GM23338 (cell line): ENCODE measurements at regions not wholly inside any gene's neighbourhood (a gene's known extent, or its start where the extent isn't known, plus 50 kb on each side); places are given as distances from the start of the nearest gene placed in this dataset.

Source experiments
- ATAC-seq: fragments of 200-7000 bp; cut with Tn5 transposase; 3 replicates; pipeline ENCODE4 v1.9.1; 2020
- DNase-seq: peaks from one replicate; pipeline ENCODE4 v3.0.0-alpha.2; 2015; ENCODE audit warnings: low spot score
- H2AFZ ChIP-seq: fragments of 200-600 bp; sonication (generic); 2 replicates; pipeline ENCODE4 v1.8.0; 2016; ENCODE audit warnings: antibody characterized with exemption, mild to moderate bottlenecking, moderate library complexity
- H3F3A ChIP-seq: fragments of 200-600 bp; sonication (generic); replicated peaks from 2 replicates; pipeline ENCODE4 v1.8.0; 2017; ENCODE audit warnings: antibody characterized with exemption, mixed run types, low read depth
- H3K27ac ChIP-seq: fragments of 200-600 bp; sonication (generic); 2 replicates; pipeline ENCODE4 v1.6.1; 2016; ENCODE audit warnings: low read depth
- H3K27me3 ChIP-seq: fragments of 200-600 bp; sonication (generic); 2 replicates; pipeline ENCODE4 v1.8.0; 2016; ENCODE audit warnings: mild to moderate bottlenecking, mixed run types, moderate library complexity; ENCODE audit not compliant: insufficient read depth
- H3K36me3 ChIP-seq: fragments of 200-600 bp; sonication (generic); 2 replicates; pipeline ENCODE4 v1.8.0; 2016; ENCODE audit warnings: mild to moderate bottlenecking; ENCODE audit not compliant: insufficient read depth
- H3K4me1 ChIP-seq: fragments of 200-600 bp; sonication (generic); 2 replicates; pipeline ENCODE4 v1.8.0; 2016; ENCODE audit warnings: mild to moderate bottlenecking, moderate library complexity; ENCODE audit not compliant: insufficient read depth
- H3K4me2 ChIP-seq: fragments of 200-600 bp; sonication (generic); 2 replicates; pipeline ENCODE4 v1.7.1; 2017; ENCODE audit warnings: mixed run types
- H3K4me3 ChIP-seq: fragments of 200-600 bp; sonication (generic); 2 replicates; pipeline ENCODE4 v1.6.1; 2016; ENCODE audit warnings: mixed run types
- H3K79me2 ChIP-seq: fragments of 200-600 bp; sonication (generic); replicated peaks from 2 replicates; pipeline ENCODE4 v1.8.0; 2017; ENCODE audit warnings: mild to moderate bottlenecking; ENCODE audit not compliant: insufficient read depth
- H3K9me2 ChIP-seq: fragments of 200-600 bp; sonication (generic); 2 replicates; pipeline ENCODE4 v1.8.0; 2017; ENCODE audit not compliant: insufficient read depth
- H4K20me1 ChIP-seq: fragments of 200-600 bp; sonication (generic); replicated peaks from 2 replicates; pipeline ENCODE4 v1.8.0; 2017; ENCODE audit warnings: mild to moderate bottlenecking; ENCODE audit not compliant: insufficient read depth
- H3K27ac Mint-ChIP-seq: 2 replicates; pipeline ENCODE4 v1.8.0; 2020; ENCODE audit warnings: inconsistent platforms, mild to moderate bottlenecking, moderate library complexity, mixed read lengths
- H3K27me3 Mint-ChIP-seq: 3 replicates; pipeline ENCODE4 v1.8.0; 2022; ENCODE audit warnings: low read depth, mild to moderate bottlenecking, moderate library complexity, mixed read lengths, inconsistent platforms; ENCODE audit not compliant: insufficient read depth, poor library complexity
- H3K36me3 Mint-ChIP-seq: 3 replicates; pipeline ENCODE4 v1.8.0; 2021; ENCODE audit warnings: low read depth, mild to moderate bottlenecking, inconsistent platforms, moderate library complexity, mixed read lengths
- H3K4me1 Mint-ChIP-seq: 3 replicates; pipeline ENCODE4 v1.8.0; 2020; ENCODE audit warnings: mild to moderate bottlenecking, inconsistent platforms, mixed read lengths
- H3K4me3 Mint-ChIP-seq: 3 replicates; pipeline ENCODE4 v1.8.0; 2021; ENCODE audit warnings: moderate library complexity, mild to moderate bottlenecking, inconsistent platforms, mixed read lengths
- H3K9me3 Mint-ChIP-seq: 3 replicates; pipeline ENCODE4 v1.8.0; 2020; ENCODE audit warnings: moderate library complexity, mild to moderate bottlenecking, inconsistent platforms, mixed read lengths
- CREB1 ChIP-seq: fragments of 250-450 bp; sonication (Bioruptor Pico); IDR thresholded peaks from 2 replicates; pipeline ENCODE4 v1.5.0; 2020; ENCODE audit warnings: low read depth, mild to moderate bottlenecking, moderate library complexity
- EZH2 ChIP-seq: fragments of 200-600 bp; sonication (generic); IDR thresholded peaks from one replicate; pipeline ENCODE4 v1.8.0; 2017; ENCODE audit warnings: antibody characterized with exemption, mild to moderate bottlenecking, low read depth; ENCODE audit not compliant: unreplicated experiment
- EZH2phosphoT487 ChIP-seq: fragments of 200-600 bp; sonication (generic); IDR thresholded peaks from one replicate; pipeline ENCODE4 v1.8.1; 2018; ENCODE audit warnings: antibody characterized with exemption; ENCODE audit not compliant: unreplicated experiment
- JUNB ChIP-seq: IDR thresholded peaks from one replicate; pipeline ENCODE4 v1.6.1; 2016; ENCODE audit warnings: antibody characterized with exemption; ENCODE audit not compliant: unreplicated experiment
- NANOG ChIP-seq: IDR thresholded peaks from 2 replicates; pipeline ENCODE4 v1.6.1; 2016; ENCODE audit warnings: antibody characterized with exemption, borderline replicate concordance
- POLR2AphosphoS5 ChIP-seq: IDR thresholded peaks from 2 replicates; pipeline ENCODE4 v1.6.1; 2016; ENCODE audit warnings: antibody characterized with exemption, low read depth
- STAT1 ChIP-seq: IDR thresholded peaks from one replicate; pipeline ENCODE4 v1.6.1; 2016; ENCODE audit warnings: antibody characterized with exemption; ENCODE audit not compliant: unreplicated experiment
- ZNF114 ChIP-seq: fragments of 250-450 bp; sonication (Bioruptor Pico); IDR thresholded peaks from 2 replicates; pipeline ENCODE4 v1.5.0; 2020; ENCODE audit warnings: mild to moderate bottlenecking, moderate library complexity
- ZNF331 ChIP-seq: fragments of 250-450 bp; sonication (Bioruptor Pico); IDR thresholded peaks from 2 replicates; pipeline ENCODE4 v1.5.0; 2020; ENCODE audit warnings: low read depth, mild to moderate bottlenecking, moderate library complexity
- TF ChIP-seq, protein P1 (sequence below): IDR thresholded peaks from 2 replicates; pipeline ENCODE4 v1.6.1; 2016; ENCODE audit warnings: antibody characterized with exemption
- TF ChIP-seq, protein P2 (sequence below), 2 experiments: fragments of 200-600 bp in 1 of 2; sonication (generic) in 1 of 2; conservative IDR thresholded peaks; 2 replicates each; pipeline versions ENCODE4 v1.5.1 to v1.6.1; 2016 to 2017; ENCODE audit warnings: antibody characterized with exemption in 2 of 2, low read depth in 2 of 2, mild to moderate bottlenecking in 2 of 2, moderate library complexity in 1 of 2
- TF ChIP-seq, protein P3 (sequence below): fragments of 250-450 bp; sonication (Bioruptor Pico); IDR thresholded peaks from 2 replicates; pipeline ENCODE4 v1.5.0; 2020; ENCODE audit warnings: mild to moderate bottlenecking, moderate library complexity
- TF ChIP-seq, protein P4 (sequence below): IDR thresholded peaks from one replicate; pipeline ENCODE4 v1.6.1; 2018; ENCODE audit warnings: antibody characterized with exemption; ENCODE audit not compliant: unreplicated experiment

DNA sequence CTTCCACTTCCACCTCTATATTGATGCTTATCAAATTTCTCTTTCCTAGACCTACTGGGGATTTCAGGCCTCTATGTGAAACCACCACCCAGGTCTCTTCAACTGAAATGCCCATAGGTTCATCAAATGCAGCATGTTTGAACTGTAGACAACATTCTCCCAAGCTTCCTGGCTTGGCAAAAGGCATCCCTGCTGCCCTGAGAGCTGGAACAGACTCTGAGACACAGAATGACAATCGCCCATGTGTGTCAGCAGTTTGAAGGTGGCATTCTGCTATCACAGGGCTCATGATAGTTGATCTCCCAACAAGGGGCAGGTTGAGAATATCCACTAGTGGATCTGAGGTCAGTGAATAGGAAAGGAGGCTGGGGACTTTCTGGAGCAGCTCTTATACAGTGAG is 200.7 kb downstream of the RPLP1 start:
- no peak for TF ChIP-seq ZNF114 (CRISPR knock-in tag)
- no peak for TF ChIP-seq CREB1 (CRISPR knock-in tag)
- no peak for TF ChIP-seq EZH2
- TF ChIP-seq, protein P1, sequence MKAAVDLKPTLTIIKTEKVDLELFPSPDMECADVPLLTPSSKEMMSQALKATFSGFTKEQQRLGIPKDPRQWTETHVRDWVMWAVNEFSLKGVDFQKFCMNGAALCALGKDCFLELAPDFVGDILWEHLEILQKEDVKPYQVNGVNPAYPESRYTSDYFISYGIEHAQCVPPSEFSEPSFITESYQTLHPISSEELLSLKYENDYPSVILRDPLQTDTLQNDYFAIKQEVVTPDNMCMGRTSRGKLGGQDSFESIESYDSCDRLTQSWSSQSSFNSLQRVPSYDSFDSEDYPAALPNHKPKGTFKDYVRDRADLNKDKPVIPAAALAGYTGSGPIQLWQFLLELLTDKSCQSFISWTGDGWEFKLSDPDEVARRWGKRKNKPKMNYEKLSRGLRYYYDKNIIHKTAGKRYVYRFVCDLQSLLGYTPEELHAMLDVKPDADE: no peak
- TF ChIP-seq EZH2phosphoT487: no peak
- no peak for TF ChIP-seq NANOG
- TF ChIP-seq JUNB: no peak
- TF ChIP-seq STAT1: no peak
- TF ChIP-seq POLR2AphosphoS5: no peak
- TF ChIP-seq, protein P2, sequence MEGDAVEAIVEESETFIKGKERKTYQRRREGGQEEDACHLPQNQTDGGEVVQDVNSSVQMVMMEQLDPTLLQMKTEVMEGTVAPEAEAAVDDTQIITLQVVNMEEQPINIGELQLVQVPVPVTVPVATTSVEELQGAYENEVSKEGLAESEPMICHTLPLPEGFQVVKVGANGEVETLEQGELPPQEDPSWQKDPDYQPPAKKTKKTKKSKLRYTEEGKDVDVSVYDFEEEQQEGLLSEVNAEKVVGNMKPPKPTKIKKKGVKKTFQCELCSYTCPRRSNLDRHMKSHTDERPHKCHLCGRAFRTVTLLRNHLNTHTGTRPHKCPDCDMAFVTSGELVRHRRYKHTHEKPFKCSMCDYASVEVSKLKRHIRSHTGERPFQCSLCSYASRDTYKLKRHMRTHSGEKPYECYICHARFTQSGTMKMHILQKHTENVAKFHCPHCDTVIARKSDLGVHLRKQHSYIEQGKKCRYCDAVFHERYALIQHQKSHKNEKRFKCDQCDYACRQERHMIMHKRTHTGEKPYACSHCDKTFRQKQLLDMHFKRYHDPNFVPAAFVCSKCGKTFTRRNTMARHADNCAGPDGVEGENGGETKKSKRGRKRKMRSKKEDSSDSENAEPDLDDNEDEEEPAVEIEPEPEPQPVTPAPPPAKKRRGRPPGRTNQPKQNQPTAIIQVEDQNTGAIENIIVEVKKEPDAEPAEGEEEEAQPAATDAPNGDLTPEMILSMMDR (conservative IDR thresholded peaks at IDR 0.05; ENCODE audit: low read depth in 2 of 2): no peak
- TF ChIP-seq ZNF331 (CRISPR knock-in tag): no peak
- TF ChIP-seq, protein P3, sequence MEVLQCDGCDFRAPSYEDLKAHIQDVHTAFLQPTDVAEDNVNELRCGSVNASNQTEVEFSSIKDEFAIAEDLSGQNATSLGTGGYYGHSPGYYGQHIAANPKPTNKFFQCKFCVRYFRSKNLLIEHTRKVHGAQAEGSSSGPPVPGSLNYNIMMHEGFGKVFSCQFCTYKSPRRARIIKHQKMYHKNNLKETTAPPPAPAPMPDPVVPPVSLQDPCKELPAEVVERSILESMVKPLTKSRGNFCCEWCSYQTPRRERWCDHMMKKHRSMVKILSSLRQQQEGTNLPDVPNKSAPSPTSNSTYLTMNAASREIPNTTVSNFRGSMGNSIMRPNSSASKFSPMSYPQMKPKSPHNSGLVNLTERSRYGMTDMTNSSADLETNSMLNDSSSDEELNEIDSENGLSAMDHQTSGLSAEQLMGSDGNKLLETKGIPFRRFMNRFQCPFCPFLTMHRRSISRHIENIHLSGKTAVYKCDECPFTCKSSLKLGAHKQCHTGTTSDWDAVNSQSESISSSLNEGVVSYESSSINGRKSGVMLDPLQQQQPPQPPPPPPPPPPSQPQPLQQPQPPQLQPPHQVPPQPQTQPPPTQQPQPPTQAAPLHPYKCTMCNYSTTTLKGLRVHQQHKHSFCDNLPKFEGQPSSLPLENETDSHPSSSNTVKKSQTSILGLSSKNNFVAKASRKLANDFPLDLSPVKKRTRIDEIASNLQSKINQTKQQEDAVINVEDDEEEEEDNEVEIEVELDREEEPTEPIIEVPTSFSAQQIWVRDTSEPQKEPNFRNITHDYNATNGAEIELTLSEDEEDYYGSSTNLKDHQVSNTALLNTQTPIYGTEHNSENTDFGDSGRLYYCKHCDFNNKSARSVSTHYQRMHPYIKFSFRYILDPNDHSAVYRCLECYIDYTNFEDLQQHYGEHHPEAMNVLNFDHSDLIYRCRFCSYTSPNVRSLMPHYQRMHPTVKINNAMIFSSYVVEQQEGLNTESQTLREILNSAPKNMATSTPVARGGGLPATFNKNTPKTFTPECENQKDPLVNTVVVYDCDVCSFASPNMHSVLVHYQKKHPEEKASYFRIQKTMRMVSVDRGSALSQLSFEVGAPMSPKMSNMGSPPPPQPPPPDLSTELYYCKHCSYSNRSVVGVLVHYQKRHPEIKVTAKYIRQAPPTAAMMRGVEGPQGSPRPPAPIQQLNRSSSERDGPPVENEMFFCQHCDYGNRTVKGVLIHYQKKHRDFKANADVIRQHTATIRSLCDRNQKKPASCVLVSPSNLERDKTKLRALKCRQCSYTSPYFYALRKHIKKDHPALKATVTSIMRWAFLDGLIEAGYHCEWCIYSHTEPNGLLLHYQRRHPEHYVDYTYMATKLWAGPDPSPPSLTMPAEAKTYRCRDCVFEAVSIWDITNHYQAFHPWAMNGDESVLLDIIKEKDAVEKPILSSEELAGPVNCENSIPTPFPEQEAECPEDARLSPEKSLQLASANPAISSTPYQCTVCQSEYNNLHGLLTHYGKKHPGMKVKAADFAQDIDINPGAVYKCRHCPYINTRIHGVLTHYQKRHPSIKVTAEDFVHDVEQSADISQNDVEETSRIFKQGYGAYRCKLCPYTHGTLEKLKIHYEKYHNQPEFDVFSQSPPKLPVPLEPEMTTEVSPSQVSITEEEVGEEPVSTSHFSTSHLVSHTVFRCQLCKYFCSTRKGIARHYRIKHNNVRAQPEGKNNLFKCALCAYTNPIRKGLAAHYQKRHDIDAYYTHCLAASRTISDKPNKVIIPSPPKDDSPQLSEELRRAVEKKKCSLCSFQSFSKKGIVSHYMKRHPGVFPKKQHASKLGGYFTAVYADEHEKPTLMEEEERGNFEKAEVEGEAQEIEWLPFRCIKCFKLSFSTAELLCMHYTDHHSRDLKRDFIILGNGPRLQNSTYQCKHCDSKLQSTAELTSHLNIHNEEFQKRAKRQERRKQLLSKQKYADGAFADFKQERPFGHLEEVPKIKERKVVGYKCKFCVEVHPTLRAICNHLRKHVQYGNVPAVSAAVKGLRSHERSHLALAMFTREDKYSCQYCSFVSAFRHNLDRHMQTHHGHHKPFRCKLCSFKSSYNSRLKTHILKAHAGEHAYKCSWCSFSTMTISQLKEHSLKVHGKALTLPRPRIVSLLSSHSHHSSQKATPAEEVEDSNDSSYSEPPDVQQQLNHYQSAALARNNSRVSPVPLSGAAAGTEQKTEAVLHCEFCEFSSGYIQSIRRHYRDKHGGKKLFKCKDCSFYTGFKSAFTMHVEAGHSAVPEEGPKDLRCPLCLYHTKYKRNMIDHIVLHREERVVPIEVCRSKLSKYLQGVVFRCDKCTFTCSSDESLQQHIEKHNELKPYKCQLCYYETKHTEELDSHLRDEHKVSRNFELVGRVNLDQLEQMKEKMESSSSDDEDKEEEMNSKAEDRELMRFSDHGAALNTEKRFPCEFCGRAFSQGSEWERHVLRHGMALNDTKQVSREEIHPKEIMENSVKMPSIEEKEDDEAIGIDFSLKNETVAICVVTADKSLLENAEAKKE: no peak
- TF ChIP-seq, protein P4, sequence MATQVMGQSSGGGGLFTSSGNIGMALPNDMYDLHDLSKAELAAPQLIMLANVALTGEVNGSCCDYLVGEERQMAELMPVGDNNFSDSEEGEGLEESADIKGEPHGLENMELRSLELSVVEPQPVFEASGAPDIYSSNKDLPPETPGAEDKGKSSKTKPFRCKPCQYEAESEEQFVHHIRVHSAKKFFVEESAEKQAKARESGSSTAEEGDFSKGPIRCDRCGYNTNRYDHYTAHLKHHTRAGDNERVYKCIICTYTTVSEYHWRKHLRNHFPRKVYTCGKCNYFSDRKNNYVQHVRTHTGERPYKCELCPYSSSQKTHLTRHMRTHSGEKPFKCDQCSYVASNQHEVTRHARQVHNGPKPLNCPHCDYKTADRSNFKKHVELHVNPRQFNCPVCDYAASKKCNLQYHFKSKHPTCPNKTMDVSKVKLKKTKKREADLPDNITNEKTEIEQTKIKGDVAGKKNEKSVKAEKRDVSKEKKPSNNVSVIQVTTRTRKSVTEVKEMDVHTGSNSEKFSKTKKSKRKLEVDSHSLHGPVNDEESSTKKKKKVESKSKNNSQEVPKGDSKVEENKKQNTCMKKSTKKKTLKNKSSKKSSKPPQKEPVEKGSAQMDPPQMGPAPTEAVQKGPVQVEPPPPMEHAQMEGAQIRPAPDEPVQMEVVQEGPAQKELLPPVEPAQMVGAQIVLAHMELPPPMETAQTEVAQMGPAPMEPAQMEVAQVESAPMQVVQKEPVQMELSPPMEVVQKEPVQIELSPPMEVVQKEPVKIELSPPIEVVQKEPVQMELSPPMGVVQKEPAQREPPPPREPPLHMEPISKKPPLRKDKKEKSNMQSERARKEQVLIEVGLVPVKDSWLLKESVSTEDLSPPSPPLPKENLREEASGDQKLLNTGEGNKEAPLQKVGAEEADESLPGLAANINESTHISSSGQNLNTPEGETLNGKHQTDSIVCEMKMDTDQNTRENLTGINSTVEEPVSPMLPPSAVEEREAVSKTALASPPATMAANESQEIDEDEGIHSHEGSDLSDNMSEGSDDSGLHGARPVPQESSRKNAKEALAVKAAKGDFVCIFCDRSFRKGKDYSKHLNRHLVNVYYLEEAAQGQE: no peak
- H3K27ac ChIP-seq: no peak overlapping the region
- H3K9me2 ChIP-seq: no peaks in the 10 kb centered on the region
- no peak for ATAC-seq
- no peaks in the 10 kb centered on the region for H3F3A ChIP-seq
- H3K27me3 ChIP-seq: no peaks in the 10 kb centered on the region
- no peak overlapping the region for H3K4me3 Mint-ChIP-seq
- peaks cover 6% of the 10 kb centered on the region for H3K27me3 Mint-ChIP-seq
- no peak overlapping the region for H2AFZ ChIP-seq
- no peaks in the 10 kb centered on the region for H3K79me2 ChIP-seq
- no peak overlapping the region for H3K4me3 ChIP-seq
- no peaks in the 10 kb centered on the region for H3K36me3 Mint-ChIP-seq
- no peak overlapping the region for H3K27ac Mint-ChIP-seq
- H3K4me1 Mint-ChIP-seq: peaks cover 21% of the 10 kb centered on the region
- DNase-seq: no peak
- H3K36me3 ChIP-seq: no peaks in the 10 kb centered on the region
- no peaks in the 10 kb centered on the region for H4K20me1 ChIP-seq
- H3K9me3 Mint-ChIP-seq: no peaks in the 10 kb centered on the region
- peaks cover 13% of the 10 kb centered on the region for H3K4me1 ChIP-seq
- no peak overlapping the region for H3K4me2 ChIP-seq
